ENCODE measurements at regions not wholly inside any gene's neighbourhood (a gene's known extent, or its start where the extent isn't known, plus 50 kb on each side); places are given as distances from the start of the nearest gene placed in this dataset.
"Not testable (repeated sequence)": the region's sequence is repeated elsewhere in the genome, so short reads cannot be mapped to it uniquely, and the experiment has no call there.

DNA sequence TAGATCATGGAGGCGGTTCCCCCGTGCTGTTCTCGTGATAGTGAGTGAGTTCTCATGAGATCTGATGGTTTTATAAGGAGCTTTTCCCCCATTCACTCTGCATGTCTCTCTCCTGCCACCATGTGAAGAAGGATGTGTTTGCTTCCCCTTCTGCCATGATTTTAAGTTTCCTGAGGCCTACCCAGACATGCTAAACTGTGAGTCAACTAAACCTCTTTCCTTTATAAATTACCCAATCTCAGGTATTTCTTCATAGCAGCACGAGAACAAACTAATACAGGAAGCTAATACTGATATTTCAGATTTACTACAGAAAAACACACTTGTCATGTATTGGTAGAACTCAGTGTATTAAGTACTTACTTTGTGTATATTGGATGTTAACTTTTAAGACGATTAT, 140.2 kb downstream of the MRPL39 start:
- TF ChIP-seq, protein P1, sequence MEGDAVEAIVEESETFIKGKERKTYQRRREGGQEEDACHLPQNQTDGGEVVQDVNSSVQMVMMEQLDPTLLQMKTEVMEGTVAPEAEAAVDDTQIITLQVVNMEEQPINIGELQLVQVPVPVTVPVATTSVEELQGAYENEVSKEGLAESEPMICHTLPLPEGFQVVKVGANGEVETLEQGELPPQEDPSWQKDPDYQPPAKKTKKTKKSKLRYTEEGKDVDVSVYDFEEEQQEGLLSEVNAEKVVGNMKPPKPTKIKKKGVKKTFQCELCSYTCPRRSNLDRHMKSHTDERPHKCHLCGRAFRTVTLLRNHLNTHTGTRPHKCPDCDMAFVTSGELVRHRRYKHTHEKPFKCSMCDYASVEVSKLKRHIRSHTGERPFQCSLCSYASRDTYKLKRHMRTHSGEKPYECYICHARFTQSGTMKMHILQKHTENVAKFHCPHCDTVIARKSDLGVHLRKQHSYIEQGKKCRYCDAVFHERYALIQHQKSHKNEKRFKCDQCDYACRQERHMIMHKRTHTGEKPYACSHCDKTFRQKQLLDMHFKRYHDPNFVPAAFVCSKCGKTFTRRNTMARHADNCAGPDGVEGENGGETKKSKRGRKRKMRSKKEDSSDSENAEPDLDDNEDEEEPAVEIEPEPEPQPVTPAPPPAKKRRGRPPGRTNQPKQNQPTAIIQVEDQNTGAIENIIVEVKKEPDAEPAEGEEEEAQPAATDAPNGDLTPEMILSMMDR (IDR thresholded peaks at IDR 0.05), result not testable (repeated sequence)
- TF ChIP-seq EZH2 (IDR thresholded peaks at IDR 0.05; ENCODE audit: borderline replicate concordance, insufficient read depth, low read depth, low read length, poor library complexity, severe bottlenecking), result not testable (repeated sequence)

Data from B cell (primary cell).